H9 (cell line): ENCODE measurements at regions not wholly inside any gene's neighbourhood (a gene's known extent, or its start where the extent isn't known, plus 50 kb on each side); places are given as distances from the start of the nearest gene placed in this dataset.

Experiments
- DNase-seq: peaks from one replicate; pipeline ENCODE4 v3.0.0-alpha.2; 2017
- H2AFZ ChIP-seq: one replicate; pipeline ENCODE4 v1.6.1; 2013; ENCODE audit warnings: mild to moderate bottlenecking, low read length, control low read depth, moderate library complexity
- H2AK5ac ChIP-seq: 2 replicates; pipeline ENCODE4 v1.6.1; 2013; ENCODE audit warnings: low read length, control low read depth, mixed read lengths; ENCODE audit not compliant: insufficient read length
- H2BK120ac ChIP-seq: one replicate; pipeline ENCODE4 v1.6.1; 2013; ENCODE audit warnings: low read depth, mild to moderate bottlenecking, low read length, control low read depth, inconsistent platforms; ENCODE audit not compliant: poor library complexity, severe bottlenecking
- H2BK12ac ChIP-seq: 2 replicates; pipeline ENCODE4 v1.6.1; 2013; ENCODE audit warnings: low read length, control low read depth, mixed read lengths, low read depth; ENCODE audit not compliant: insufficient read length
- H2BK15ac ChIP-seq: 2 replicates; pipeline ENCODE4 v1.6.1; 2013; ENCODE audit warnings: low read depth, low read length, control low read depth
- H2BK20ac ChIP-seq: one replicate; pipeline ENCODE4 v1.6.1; 2013; ENCODE audit warnings: low read depth, mild to moderate bottlenecking, low read length, control low read depth, inconsistent platforms; ENCODE audit not compliant: poor library complexity, severe bottlenecking
- H2BK5ac ChIP-seq: 2 replicates; pipeline ENCODE4 v1.6.1; 2013; ENCODE audit warnings: low read length, control low read depth, mixed read lengths; ENCODE audit not compliant: insufficient read length
- H3K14ac ChIP-seq: 2 replicates; pipeline ENCODE4 v1.6.1; 2013; ENCODE audit warnings: low read length, control low read depth; ENCODE audit not compliant: insufficient read depth
- H3K18ac ChIP-seq: 2 replicates; pipeline ENCODE4 v1.6.1; 2013; ENCODE audit warnings: low read depth, mild to moderate bottlenecking, mixed read lengths, low read length, control low read depth; ENCODE audit not compliant: insufficient read length
- H3K23ac ChIP-seq: 2 replicates; pipeline ENCODE4 v1.6.1; 2013; ENCODE audit warnings: low read length, control low read depth, mixed read lengths, low read depth; ENCODE audit not compliant: insufficient read length
- H3K23me2 ChIP-seq: 2 replicates; pipeline ENCODE4 v1.6.1; 2013; ENCODE audit warnings: low read depth, mild to moderate bottlenecking, mixed read lengths, low read length, control low read depth; ENCODE audit not compliant: insufficient read length, poor library complexity, severe bottlenecking
- H3K27ac ChIP-seq: 2 replicates; pipeline ENCODE4 v1.5.1; 2013; ENCODE audit warnings: low read length, control low read depth, mixed read lengths, low read depth; ENCODE audit not compliant: insufficient read length
- H3K27me3 ChIP-seq: 2 replicates; pipeline ENCODE4 v1.6.1; 2013; ENCODE audit warnings: low read length, control low read depth, inconsistent platforms; ENCODE audit not compliant: insufficient read depth
- H3K4ac ChIP-seq: 2 replicates; pipeline ENCODE4 v1.6.1; 2013; ENCODE audit warnings: low read depth, mild to moderate bottlenecking, control low read depth, inconsistent platforms, low read length, moderate library complexity
- H3K4me1 ChIP-seq: 2 replicates; pipeline ENCODE4 v1.6.1; 2013; ENCODE audit warnings: low read length, control low read depth, inconsistent platforms; ENCODE audit not compliant: insufficient read depth
- H3K4me2 ChIP-seq: 2 replicates; pipeline ENCODE4 v1.6.1; 2013; ENCODE audit warnings: low read length, control low read depth, mixed read lengths; ENCODE audit not compliant: insufficient read length, insufficient read depth
- H3K56ac ChIP-seq: 2 replicates; pipeline ENCODE4 v1.6.1; 2013; ENCODE audit warnings: low read depth, mild to moderate bottlenecking, mixed read lengths, low read length, control low read depth; ENCODE audit not compliant: insufficient read length
- H3K79me1 ChIP-seq: 2 replicates; pipeline ENCODE4 v1.6.1; 2013; ENCODE audit warnings: low read depth, mild to moderate bottlenecking, moderate library complexity, low read length, control low read depth, inconsistent platforms; ENCODE audit not compliant: insufficient read depth, poor library complexity, severe bottlenecking
- H3K79me2 ChIP-seq: 2 replicates; pipeline ENCODE4 v1.6.1; 2013; ENCODE audit warnings: low read length, control low read depth, inconsistent platforms; ENCODE audit not compliant: insufficient read depth
- H3K9ac ChIP-seq: 2 replicates; pipeline ENCODE4 v1.6.1; 2013; ENCODE audit warnings: low read length, control low read depth, mixed read lengths; ENCODE audit not compliant: insufficient read length; ENCODE audit errors: extremely low read depth
- H3K9me3 ChIP-seq: one replicate; pipeline ENCODE4 v1.6.1; 2013; ENCODE audit warnings: low read depth, low read length, inconsistent platforms; ENCODE audit not compliant: control insufficient read depth
- H3T11ph ChIP-seq: one replicate; pipeline ENCODE4 v1.6.1; 2013; ENCODE audit warnings: mild to moderate bottlenecking, low read length, control low read depth, inconsistent platforms
- H4K20me1 ChIP-seq: one replicate; pipeline ENCODE4 v1.6.1; 2013; ENCODE audit not compliant: control insufficient read depth, insufficient read length, insufficient read depth
- H4K5ac ChIP-seq: 2 replicates; pipeline ENCODE4 v1.6.1; 2013; ENCODE audit warnings: low read depth, mild to moderate bottlenecking, mixed read lengths, low read length, control low read depth; ENCODE audit not compliant: insufficient read length
- H4K8ac ChIP-seq: replicated peaks from 2 replicates; pipeline ENCODE4 v1.6.1; 2013; ENCODE audit warnings: low read length, control low read depth, mixed read lengths, low read depth; ENCODE audit not compliant: insufficient read length
- H4K91ac ChIP-seq: 2 replicates; pipeline ENCODE4 v1.6.1; 2013; ENCODE audit warnings: low read depth, mild to moderate bottlenecking, moderate library complexity, mixed read lengths, low read length, control low read depth; ENCODE audit not compliant: insufficient read length
- H3K27ac Mint-ChIP-seq, 3 experiments: 2 replicates in 2 of 3; 3 replicates in 1 of 3; pipeline ENCODE4 v1.8.0; 2020 to 2021; ENCODE audit warnings: mixed read lengths in 3 of 3, mild to moderate bottlenecking in 1 of 3, moderate library complexity in 1 of 3
- H3K27me3 Mint-ChIP-seq: 2 replicates; pipeline ENCODE4 v1.8.0; 2021; ENCODE audit warnings: low read depth, mild to moderate bottlenecking, moderate library complexity, mixed read lengths
- H3K36me3 Mint-ChIP-seq, 3 experiments: 2 replicates in 2 of 3; 3 replicates in 1 of 3; pipeline ENCODE4 v1.8.0; 2020 to 2021; ENCODE audit warnings: low read depth in 3 of 3, mixed read lengths in 3 of 3; ENCODE audit not compliant: insufficient read depth in 1 of 3
- H3K4me1 Mint-ChIP-seq, 2 experiments: 2 replicates each; pipeline ENCODE4 v1.8.0; 2020; ENCODE audit warnings: mixed read lengths in 2 of 2
- H3K4me3 Mint-ChIP-seq, 2 experiments: 2 replicates in 1 of 2; 3 replicates in 1 of 2; pipeline ENCODE4 v1.8.0; 2020 to 2021; ENCODE audit warnings: mild to moderate bottlenecking in 2 of 2, mixed read lengths in 2 of 2, moderate library complexity in 1 of 2
- H3K9me3 Mint-ChIP-seq, 2 experiments: 2 replicates in 1 of 2; 3 replicates in 1 of 2; pipeline ENCODE4 v1.8.0; 2020; ENCODE audit warnings: mild to moderate bottlenecking in 2 of 2, mixed read lengths in 2 of 2, moderate library complexity in 1 of 2
- WGBS: extraction: QIAGEN DNeasy Blood & Tissue Kit; methylation state at CpG from one replicate; pipeline ENCODE4 v1.1.7; 2013; ENCODE audit warnings: missing lambda C conversion rate, low lambda C conversion rate, mixed read lengths; ENCODE audit not compliant: insufficient read length; ENCODE audit errors: extremely low coverage; 5-methylcytosine and 5-hydroxymethylcytosine counted together
- TF ChIP-seq, protein P1 (sequence below): fragments of 200-600 bp; sonication (generic); conservative IDR thresholded peaks from 3 replicates; pipeline ENCODE4 v1.8.0; 2021; ENCODE audit warnings: antibody characterized with exemption, mild to moderate bottlenecking

DNA sequence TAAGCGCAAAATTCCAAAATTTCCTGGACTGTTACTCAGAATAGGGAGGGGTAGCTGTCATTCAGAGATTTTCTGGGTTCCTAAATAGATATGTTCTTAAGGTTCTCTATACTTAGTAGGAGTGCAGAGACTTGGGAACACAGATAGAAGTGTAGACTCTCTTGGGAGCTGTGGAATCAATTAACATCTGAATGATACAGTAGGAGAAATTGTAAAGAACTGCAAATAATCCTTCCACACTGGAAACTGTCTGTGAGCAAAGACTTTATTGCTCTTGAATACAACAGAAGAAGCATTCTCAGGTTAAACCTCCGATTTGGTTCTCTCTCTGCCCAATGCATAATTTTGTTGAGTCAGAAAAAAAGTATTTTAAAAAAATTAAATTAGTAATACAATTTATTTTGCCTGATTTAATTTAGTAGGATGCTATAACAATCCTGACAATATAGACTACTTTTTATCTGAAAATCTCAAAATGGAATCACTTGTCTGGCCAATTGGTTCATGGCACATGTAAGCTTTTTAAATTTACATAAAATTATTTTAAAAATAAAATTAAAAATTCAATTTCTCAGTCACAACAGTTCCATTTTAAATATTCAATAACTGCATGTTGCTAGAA, 1754.3 kb downstream of the PLA2G4A start:
- H3K27ac Mint-ChIP-seq: no peak overlapping the region
- no peak overlapping the region for H2BK15ac ChIP-seq
- no peak overlapping the region for H3T11ph ChIP-seq
- no CpG with 5 or more reads among the region's 2 CpGs for WGBS
- no peak overlapping the region for H3K14ac ChIP-seq
- H3K9ac ChIP-seq: no peak overlapping the region
- no peaks in the 10 kb centered on the region for H3K36me3 Mint-ChIP-seq
- no peaks in the 10 kb centered on the region for H3K9me3 Mint-ChIP-seq
- H2BK12ac ChIP-seq: no peak overlapping the region
- H3K27me3 ChIP-seq: no peaks in the 10 kb centered on the region
- peaks cover 0 to 5% of the 10 kb centered on the region in 2 experiments; a peak in 2 of 4 replicates for H3K4me1 Mint-ChIP-seq
- no peaks in the 10 kb centered on the region for H3K23me2 ChIP-seq
- no peak overlapping the region for H3K23ac ChIP-seq
- H2BK20ac ChIP-seq: no peak overlapping the region
- no peaks in the 10 kb centered on the region; the same call in 1 of the 2 replicates for H3K27me3 Mint-ChIP-seq
- no peak overlapping the region for H4K5ac ChIP-seq
- no peaks in the 10 kb centered on the region for H3K79me1 ChIP-seq
- no peak overlapping the region for H3K4me3 Mint-ChIP-seq
- H2BK5ac ChIP-seq: no peak overlapping the region
- H4K91ac ChIP-seq: no peak overlapping the region
- TF ChIP-seq, protein P1, sequence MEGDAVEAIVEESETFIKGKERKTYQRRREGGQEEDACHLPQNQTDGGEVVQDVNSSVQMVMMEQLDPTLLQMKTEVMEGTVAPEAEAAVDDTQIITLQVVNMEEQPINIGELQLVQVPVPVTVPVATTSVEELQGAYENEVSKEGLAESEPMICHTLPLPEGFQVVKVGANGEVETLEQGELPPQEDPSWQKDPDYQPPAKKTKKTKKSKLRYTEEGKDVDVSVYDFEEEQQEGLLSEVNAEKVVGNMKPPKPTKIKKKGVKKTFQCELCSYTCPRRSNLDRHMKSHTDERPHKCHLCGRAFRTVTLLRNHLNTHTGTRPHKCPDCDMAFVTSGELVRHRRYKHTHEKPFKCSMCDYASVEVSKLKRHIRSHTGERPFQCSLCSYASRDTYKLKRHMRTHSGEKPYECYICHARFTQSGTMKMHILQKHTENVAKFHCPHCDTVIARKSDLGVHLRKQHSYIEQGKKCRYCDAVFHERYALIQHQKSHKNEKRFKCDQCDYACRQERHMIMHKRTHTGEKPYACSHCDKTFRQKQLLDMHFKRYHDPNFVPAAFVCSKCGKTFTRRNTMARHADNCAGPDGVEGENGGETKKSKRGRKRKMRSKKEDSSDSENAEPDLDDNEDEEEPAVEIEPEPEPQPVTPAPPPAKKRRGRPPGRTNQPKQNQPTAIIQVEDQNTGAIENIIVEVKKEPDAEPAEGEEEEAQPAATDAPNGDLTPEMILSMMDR: no peak
- no peak overlapping the region for H2AFZ ChIP-seq
- H3K4me2 ChIP-seq: no peak overlapping the region
- H4K20me1 ChIP-seq: no peaks in the 10 kb centered on the region
- no peaks in the 10 kb centered on the region for H3K79me2 ChIP-seq
- no peaks in the 10 kb centered on the region for H3K9me3 ChIP-seq
- H2AK5ac ChIP-seq: no peak overlapping the region
- no peak overlapping the region for H2BK120ac ChIP-seq
- H3K27ac ChIP-seq: no peak overlapping the region
- H3K56ac ChIP-seq: no peak overlapping the region
- H3K4ac ChIP-seq: no peak overlapping the region
- no peak overlapping the region for H4K8ac ChIP-seq
- no peak overlapping the region for H3K18ac ChIP-seq
- no peak for DNase-seq
- H3K4me1 ChIP-seq: no peaks in the 10 kb centered on the region
